Stimulated activated naive CD4-positive, alpha-beta T cell treated with Interleukin-2 at 50 U/mL for 16 hours (primary cell): ENCODE measurements at regions not wholly inside any gene's neighbourhood (a gene's known extent, or its start where the extent isn't known, plus 50 kb on each side); places are given as distances from the start of the nearest gene placed in this dataset.

ENCODE experiments used
- DNase-seq: peaks from one replicate; lab custom pipeline; 2025; lab: John Stamatoyannopoulos, UW

DNA sequence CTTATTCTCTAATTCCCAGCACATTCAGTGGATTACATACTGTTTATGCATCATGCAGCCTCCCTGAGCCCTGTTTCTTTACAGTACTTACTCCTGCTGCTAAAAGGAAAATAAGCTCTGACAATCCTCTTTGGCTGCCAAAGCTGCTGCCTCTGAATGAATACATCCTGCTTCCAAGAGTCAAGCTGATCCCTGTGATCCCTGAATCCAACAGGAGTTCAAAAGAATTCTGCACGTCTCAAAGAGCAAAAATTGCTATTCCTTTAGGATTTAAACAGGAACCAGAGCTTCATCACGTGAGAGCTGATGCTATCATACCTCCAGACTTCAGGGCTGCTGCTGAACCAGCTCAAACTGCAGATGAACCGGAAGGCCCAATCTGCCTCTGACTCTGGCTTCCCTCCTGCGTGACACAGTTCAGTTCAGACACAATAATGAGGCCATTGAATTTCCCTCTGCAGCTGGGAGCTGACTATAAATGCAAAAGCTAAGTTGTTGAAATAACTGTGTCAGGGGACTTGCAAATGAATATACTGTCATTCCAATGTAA lies 851.0 kb upstream of the PHF14 start:
- no peak for DNase-seq

GRCh38 chr7:10128748-10129147 lies 844.9 kb upstream of the PHF14 start:
- DNase-seq: no peak

DNA sequence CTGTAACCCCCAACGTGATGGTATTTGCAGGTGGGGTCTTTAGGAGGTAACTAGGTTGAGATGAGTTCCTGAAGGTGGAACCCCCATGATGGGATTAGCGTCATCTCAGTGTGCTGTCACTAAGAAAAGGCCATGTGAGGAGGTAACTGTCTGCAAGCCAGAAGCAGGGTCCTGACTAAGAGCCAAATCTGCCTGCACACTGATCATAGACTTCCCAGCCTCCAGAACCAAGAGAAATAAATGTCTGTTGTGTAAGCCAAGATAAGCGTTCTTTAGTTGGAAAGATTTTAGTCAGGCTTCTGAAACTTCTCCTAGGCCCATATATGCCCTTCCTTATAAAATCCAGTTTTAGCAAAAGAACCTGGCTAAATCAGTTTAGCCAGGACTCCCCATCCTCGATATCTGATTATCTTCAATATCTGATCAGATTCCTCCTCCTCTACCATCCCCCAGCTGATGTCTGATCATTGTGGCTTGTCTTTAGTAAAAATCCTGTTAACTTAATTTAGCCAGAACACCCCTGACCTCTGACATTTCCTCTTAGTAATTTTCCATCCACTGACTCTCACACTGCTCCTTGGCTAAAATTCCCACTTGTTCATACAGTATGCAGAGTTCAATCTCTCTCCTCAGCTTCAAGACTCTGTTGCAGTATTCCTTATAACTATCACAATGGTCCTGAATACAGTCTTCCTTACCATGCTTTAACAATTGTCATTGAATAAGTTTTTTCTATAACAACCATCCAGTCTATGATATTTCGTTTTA lies 835.4 kb upstream of the PHF14 start:
- DNase-seq: no peak

DNA sequence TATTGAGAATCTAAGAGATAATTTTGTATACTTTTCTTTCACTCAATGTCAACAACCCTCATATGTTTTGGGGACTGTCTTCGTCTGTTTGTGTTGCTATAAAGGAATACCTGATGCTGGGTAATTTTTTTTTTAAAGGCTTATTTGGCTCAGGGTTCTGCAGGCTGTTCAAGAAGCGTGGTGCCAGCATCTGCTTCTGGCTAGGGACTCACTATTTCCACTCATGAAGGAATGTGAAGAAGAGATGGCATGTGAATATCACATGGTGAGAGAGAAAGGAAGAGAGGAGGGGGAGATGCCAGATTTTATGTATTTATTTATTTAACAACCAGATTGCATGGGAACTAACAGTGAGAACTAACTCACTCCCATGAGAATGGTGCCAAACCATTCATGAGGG lies 827.4 kb upstream of the PHF14 start:
- DNase-seq: no peak

DNA sequence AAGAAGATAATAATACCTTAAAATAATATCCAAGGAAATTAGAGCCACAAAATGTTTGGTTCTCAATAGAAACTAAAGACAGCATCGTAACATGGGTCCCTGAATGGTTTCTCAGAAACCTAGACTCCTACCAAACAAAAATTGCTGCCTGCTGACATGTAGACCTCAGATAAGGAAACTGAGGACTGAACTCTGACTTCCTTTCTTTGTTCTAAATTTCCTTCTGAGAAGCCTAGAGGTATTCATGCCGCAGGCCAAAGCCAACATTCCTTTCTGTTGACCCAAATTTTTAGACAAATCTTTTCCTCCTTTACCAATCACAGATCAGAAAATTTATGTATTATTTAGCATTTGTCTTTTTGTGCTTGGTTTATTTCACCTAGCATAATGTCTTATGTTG lies 816.7 kb upstream of the PHF14 start:
- DNase-seq: no peak

GRCh38 chr7:10181996-10182395 lies 791.7 kb upstream of the PHF14 start:
- no peak for DNase-seq

DNA sequence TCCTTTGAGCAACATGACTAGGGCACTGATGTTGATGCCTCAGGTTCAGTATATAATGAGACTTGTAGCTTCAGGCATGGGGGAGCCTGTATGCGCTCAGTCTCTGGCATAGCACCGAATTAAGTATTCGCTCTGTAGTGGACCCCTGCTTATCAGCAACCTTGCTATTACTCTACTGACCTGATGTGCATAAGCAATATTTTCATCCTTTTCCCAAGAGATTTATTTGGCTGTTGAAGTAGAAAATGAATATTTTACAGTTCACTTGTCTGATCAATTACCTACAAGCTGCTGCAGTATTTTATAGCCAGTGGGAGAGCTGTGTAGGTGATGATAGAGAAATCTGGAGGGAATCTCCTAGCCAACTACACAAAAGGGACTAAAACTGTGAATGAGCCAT lies 781.6 kb upstream of the PHF14 start:
- DNase-seq: no peak

DNA sequence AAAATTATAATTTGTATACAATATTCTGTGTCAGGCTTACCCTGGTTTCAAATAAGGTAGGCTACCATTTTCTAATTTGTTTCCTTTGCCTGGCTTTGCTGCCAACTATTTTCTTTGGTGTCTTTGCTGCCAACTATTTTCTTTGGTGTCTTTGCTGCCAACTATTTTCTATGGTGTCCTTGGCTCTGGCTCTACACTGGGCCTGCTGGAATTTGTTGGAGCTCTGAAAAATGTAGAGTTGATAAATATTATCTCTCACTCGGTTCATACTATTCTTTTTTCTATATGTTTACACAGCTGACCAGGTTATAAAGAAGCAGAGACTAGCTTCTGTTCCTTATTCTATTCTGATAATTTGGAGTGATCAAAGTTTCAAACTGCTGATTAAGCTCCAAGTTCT lies 768.0 kb upstream of the PHF14 start:
- no peak for DNase-seq

DNA sequence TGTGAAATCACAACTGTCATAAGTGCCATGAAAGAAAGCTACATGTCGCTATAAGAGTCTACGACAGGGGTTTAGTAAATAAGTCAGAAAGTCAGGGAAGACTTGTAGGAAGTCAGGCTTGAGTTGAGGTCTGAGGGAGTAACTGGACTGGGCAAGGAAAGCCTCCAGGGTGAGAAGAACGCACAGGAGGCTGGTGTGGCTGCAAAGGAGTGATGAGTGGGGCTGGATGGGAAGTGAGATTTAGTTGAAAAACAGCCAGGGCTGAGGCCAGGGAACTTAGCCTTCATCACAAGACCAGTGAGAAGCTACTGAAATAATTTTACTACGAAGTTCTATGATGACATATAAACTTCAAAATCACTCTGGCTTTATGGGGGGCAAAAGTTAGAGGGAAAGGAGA lies 763.7 kb upstream of the PHF14 start:
- DNase-seq: no peak

DNA sequence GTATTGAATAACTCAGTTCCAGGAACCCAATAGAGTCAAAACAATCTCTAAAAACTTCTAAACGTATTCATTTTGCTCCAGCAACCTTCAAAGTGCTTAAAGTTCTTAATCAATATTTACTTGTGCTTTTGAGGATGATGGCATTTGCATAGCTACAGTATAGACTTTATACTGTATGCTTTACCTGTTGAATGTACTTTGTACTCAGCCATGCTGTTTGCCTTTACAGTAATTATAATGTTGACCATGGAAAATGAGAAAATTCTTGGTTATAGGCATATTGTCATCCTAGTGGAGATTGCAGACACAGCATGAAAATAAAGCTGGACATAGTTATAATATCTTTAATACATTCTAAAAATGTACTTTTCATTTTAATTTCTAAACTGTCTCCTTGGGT lies 762.7 kb upstream of the PHF14 start:
- no peak for DNase-seq

DNA sequence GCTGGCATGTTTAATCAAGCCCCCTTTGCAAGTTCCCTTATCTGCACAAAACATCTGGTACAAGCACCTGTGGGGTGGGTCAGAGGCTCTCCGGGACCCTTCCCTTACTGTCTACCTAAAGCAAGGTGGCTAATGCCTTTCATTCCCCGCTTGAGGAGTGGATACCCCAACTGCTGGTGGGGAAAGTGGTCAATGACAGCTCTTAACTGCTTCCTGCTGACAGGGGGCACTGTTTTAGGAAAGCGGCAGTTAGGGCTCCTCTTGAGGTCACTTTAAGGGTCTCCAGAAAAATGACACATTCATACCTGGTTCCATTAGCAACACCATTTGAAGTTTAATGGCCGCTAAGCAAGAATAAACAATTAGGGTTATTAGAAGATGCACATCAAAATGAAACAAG lies 761.8 kb upstream of the PHF14 start:
- DNase-seq: no peak

DNA sequence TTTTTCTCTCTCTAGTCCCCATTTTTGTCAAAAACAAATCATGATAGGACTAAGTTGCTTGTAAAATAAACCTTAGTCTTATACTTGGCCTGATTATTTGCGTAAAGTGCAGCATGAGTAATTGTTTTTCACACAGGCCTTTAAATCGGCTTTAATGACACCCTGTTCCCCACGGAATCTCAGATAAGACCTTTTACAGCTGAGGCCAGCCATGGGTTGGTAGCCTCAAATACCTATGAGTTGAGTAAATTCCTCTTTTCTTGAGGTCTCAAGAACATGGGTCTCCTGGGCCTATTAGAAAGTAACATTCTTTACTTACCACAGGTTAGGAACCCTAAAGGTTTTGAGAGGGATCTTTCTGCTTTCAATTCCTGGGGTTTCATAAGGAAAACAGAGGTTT lies 761.0 kb upstream of the PHF14 start:
- no peak for DNase-seq

- no peak for DNase-seq
These were observed 757.2 kb upstream of the PHF14 start for GRCh38 chr7:10216462-10216861.

- no peak for DNase-seq
These were observed 752.6 kb upstream of the PHF14 start for GRCh38 chr7:10221084-10221483.

DNA sequence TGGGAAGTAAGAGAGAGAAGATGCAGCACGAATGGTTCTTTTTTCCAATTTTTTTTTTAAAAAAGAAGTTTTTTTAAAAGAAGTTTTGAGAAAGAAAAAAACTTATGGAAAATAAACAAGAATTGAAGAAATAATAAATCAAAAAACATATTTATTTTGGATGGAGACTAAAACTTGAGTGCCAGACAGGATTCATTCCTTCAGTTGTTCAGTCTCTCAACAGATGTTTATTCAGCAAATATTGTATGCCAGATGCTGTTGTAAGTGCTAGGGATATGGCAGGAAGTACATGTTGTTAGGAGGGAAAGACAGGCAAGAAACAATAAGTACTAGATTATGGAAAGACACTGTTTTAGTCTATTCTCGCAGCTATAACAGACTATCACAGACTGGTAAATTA lies 750.7 kb upstream of the PHF14 start:
- DNase-seq: no peak

- DNase-seq: no peak
These were observed 748.4 kb upstream of the PHF14 start for GRCh38 chr7:10225275-10225674.

GRCh38 chr7:10237306-10237705 lies 736.4 kb upstream of the PHF14 start:
- DNase-seq: no peak

DNA sequence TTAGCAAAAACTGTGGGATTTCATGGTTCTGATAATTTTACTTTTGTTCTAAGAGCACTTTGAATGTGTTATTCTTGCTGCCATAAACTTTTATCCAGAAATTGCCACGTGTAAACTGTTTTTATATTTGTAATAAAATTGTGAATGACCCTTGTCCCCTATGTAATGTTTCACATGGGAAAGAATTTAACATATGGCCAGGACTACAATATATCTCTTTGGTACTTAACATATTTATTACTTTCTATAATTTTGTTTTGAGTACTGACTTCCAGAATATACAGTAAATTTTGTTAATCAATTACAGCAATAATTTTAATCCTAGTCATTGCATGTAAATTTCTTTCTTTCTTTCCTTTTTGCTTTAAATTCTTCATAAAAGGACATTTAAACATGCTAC lies 735.0 kb upstream of the PHF14 start:
- no peak for DNase-seq

GRCh38 chr7:10239695-10240345 lies 733.9 kb upstream of the PHF14 start:
- DNase-seq: no peak

- no peak for DNase-seq
These were observed 728.3 kb upstream of the PHF14 start for GRCh38 chr7:10245406-10245805.

GRCh38 chr7:10257438-10257837 lies 716.2 kb upstream of the PHF14 start:
- DNase-seq: no peak

- no peak for DNase-seq
These were observed 706.7 kb upstream of the PHF14 start for GRCh38 chr7:10266976-10267375.

DNA sequence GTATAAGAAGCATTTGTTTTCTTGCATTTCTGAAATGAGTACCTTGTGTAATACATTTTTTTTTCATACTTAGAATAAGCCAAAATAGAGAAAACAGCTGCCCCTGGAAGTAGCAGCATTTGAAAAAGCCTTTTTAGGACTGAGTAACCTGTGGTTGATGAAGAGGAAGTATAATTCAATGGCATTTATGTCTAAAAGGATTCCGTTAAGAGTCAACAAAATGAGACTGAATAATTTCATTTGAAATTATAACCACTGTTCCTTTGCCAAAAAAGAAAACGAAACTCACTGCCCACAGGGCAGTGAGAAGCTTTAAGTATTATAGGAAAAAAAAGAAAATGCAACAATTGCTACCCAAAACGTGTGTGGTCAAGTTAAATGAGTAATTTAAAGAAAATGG lies 705.6 kb upstream of the PHF14 start:
- no peak for DNase-seq

DNA sequence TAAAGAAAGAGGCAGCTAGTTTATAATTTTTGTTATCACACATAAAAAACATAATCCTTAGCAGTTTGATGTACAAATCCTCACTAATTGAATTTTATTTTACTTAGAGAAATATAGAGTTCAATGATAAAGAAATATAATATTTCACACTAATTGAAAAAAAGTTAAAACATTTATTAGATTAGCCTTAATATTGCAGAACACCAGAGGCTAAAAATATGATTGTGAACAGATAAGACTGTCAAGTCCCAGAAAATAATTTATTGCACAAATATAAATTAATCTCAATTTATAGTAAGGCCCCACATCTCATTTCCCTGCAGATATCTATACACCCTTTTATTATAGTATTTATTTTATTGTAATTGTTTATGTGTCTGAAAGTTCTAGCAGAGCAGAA lies 690.8 kb upstream of the PHF14 start:
- no peak for DNase-seq
